Neural progenitor cell (in vitro differentiated cells): ENCODE measurements at regions not wholly inside any gene's neighbourhood (a gene's known extent, or its start where the extent isn't known, plus 50 kb on each side); places are given as distances from the start of the nearest gene placed in this dataset.

Experiments
- DNase-seq: peaks from one replicate; pipeline ENCODE4 v3.0.0-alpha.2; 2016; ENCODE audit warnings: low spot score
- H2AFZ ChIP-seq: fragments of 200-600 bp; sonication (generic); replicated peaks from 2 replicates; pipeline ENCODE4 v1.6.1; 2016; ENCODE audit warnings: antibody characterized with exemption
- H3F3A ChIP-seq: fragments of 200-600 bp; sonication (generic); 2 replicates; pipeline ENCODE4 v1.6.1; 2016; ENCODE audit warnings: antibody characterized with exemption, low read depth
- H3K27ac ChIP-seq: fragments of 200-600 bp; sonication (generic); 2 replicates; pipeline ENCODE4 v1.5.1; 2016; ENCODE audit warnings: mild to moderate bottlenecking
- H3K27me3 ChIP-seq: fragments of 200-600 bp; sonication (generic); 2 replicates; pipeline ENCODE4 v1.6.1; 2016; ENCODE audit warnings: mild to moderate bottlenecking, moderate library complexity
- H3K36me3 ChIP-seq: fragments of 200-600 bp; sonication (generic); 2 replicates; pipeline ENCODE4 v1.5.1; 2016
- H3K4me1 ChIP-seq: fragments of 200-600 bp; sonication (generic); 2 replicates; pipeline ENCODE4 v1.6.1; 2016; ENCODE audit warnings: mixed run types
- H3K4me2 ChIP-seq: fragments of 200-600 bp; sonication (generic); 2 replicates; pipeline ENCODE4 v1.6.1; 2016
- H3K4me3 ChIP-seq: fragments of 200-600 bp; sonication (generic); 2 replicates; pipeline ENCODE4 v1.5.1; 2016
- H3K79me2 ChIP-seq: fragments of 200-600 bp; sonication (generic); 2 replicates; pipeline ENCODE4 v1.6.1; 2016; ENCODE audit warnings: low read depth
- H3K9ac ChIP-seq: fragments of 200-600 bp; sonication (generic); 2 replicates; pipeline ENCODE4 v1.6.1; 2016
- H3K9me3 ChIP-seq: fragments of 200-600 bp; sonication (generic); 2 replicates; pipeline ENCODE4 v1.5.1; 2016; ENCODE audit warnings: low read depth
- H4K20me1 ChIP-seq: fragments of 200-600 bp; sonication (generic); 2 replicates; pipeline ENCODE4 v1.6.1; 2016; ENCODE audit warnings: low read depth
- H3K27ac Mint-ChIP-seq: 3 replicates; pipeline ENCODE4 v1.8.0; 2021; ENCODE audit warnings: mixed read lengths
- H3K27me3 Mint-ChIP-seq: 2 replicates; pipeline ENCODE4 v1.8.0; 2022; ENCODE audit warnings: low read depth, mild to moderate bottlenecking, inconsistent platforms, moderate library complexity, mixed read lengths; ENCODE audit not compliant: insufficient read depth
- H3K36me3 Mint-ChIP-seq: 3 replicates; pipeline ENCODE4 v1.8.0; 2021; ENCODE audit warnings: mixed read lengths
- H3K4me1 Mint-ChIP-seq: 3 replicates; pipeline ENCODE4 v1.8.0; 2021; ENCODE audit warnings: mixed read lengths
- H3K4me3 Mint-ChIP-seq: 3 replicates; pipeline ENCODE4 v1.8.0; 2021; ENCODE audit warnings: mild to moderate bottlenecking, moderate library complexity, mixed read lengths
- H3K9me3 Mint-ChIP-seq: 3 replicates; pipeline ENCODE4 v1.8.0; 2020; ENCODE audit warnings: mixed read lengths
- CTCF ChIP-seq: fragments of 200-600 bp; sonication (generic); IDR thresholded peaks from 2 replicates; pipeline ENCODE4 v1.5.1; 2017; ENCODE audit warnings: antibody characterized with exemption, mild to moderate bottlenecking
- EZH2 ChIP-seq: fragments of 200-600 bp; sonication (generic); IDR thresholded peaks from 2 replicates; pipeline ENCODE4 v1.6.1; 2017; ENCODE audit warnings: antibody characterized with exemption, mild to moderate bottlenecking, moderate library complexity
- EZH2phosphoT487 ChIP-seq: fragments of 200-600 bp; sonication (generic); IDR thresholded peaks from 2 replicates; pipeline ENCODE4 v1.6.1; 2017; ENCODE audit warnings: antibody characterized with exemption

- no peak overlapping the region for H3K27ac ChIP-seq
- Mint-ChIP-seq H3K4me3 (no peak overlapping the region), H3K27ac (no peak overlapping the region), H3K27me3 (peaks cover 2% of the 10 kb centered on the region), H3K36me3 (no peaks in the 10 kb centered on the region), H3K4me1 (peaks cover 17% of the 10 kb centered on the region), H3K9me3 (no peaks in the 10 kb centered on the region)
- no peaks in the 10 kb centered on the region for H3K9me3 ChIP-seq
- TF ChIP-seq EZH2 (no peak), CTCF (no peak), EZH2phosphoT487 (no peak)
- peaks cover 11% of the 10 kb centered on the region for H3K4me1 ChIP-seq
- no peaks in the 10 kb centered on the region for H3F3A ChIP-seq
- no peak overlapping the region for H3K4me2 ChIP-seq
- H2AFZ ChIP-seq = no peak overlapping the region
- DNase-seq = no peak
- H3K4me3 ChIP-seq = no peak overlapping the region
- H3K36me3 ChIP-seq = no peaks in the 10 kb centered on the region
- H3K79me2 ChIP-seq = no peaks in the 10 kb centered on the region
- H3K27me3 ChIP-seq = no peaks in the 10 kb centered on the region
- no peaks in the 10 kb centered on the region for H4K20me1 ChIP-seq
- H3K9ac ChIP-seq = no peak overlapping the region
Measured at GRCh38 chr12:67889931-67890330, 99.3 kb upstream of the IFNG-AS1 start.

- Mint-ChIP-seq H3K27me3 (peaks cover 2% of the 10 kb centered on the region), H3K9me3 (no peaks in the 10 kb centered on the region), H3K4me1 (peaks cover 17% of the 10 kb centered on the region), H3K27ac (no peak overlapping the region), H3K36me3 (no peaks in the 10 kb centered on the region), H3K4me3 (no peak overlapping the region)
- peaks cover 11% of the 10 kb centered on the region for H3K4me1 ChIP-seq
- no peak overlapping the region for H3K27ac ChIP-seq
- no peak overlapping the region for H3K9ac ChIP-seq
- TF ChIP-seq EZH2 = no peak
- TF ChIP-seq EZH2phosphoT487 = no peak
- no peak for TF ChIP-seq CTCF
- H3K9me3 ChIP-seq = no peaks in the 10 kb centered on the region
- H3K4me3 ChIP-seq = no peak overlapping the region
- no peaks in the 10 kb centered on the region for H3K36me3 ChIP-seq
- no peaks in the 10 kb centered on the region for H3F3A ChIP-seq
- H4K20me1 ChIP-seq = no peaks in the 10 kb centered on the region
- H3K79me2 ChIP-seq = no peaks in the 10 kb centered on the region
- H2AFZ ChIP-seq = no peak overlapping the region
- no peak overlapping the region for H3K4me2 ChIP-seq
- H3K27me3 ChIP-seq = no peaks in the 10 kb centered on the region
- DNase-seq = no peak
Measured at GRCh38 chr12:67890726-67891258, 98.5 kb upstream of the IFNG-AS1 start.

- peaks cover 11% of the 10 kb centered on the region for H3K4me1 ChIP-seq
- Mint-ChIP-seq H3K27ac (no peak overlapping the region), H3K4me1 (peaks cover 17% of the 10 kb centered on the region), H3K9me3 (no peaks in the 10 kb centered on the region), H3K27me3 (peaks cover 2% of the 10 kb centered on the region), H3K4me3 (peak overlapping the region; percentile 9), H3K36me3 (no peaks in the 10 kb centered on the region)
- H2AFZ ChIP-seq = no peak overlapping the region
- H3K9me3 ChIP-seq = no peaks in the 10 kb centered on the region
- no peak overlapping the region for H3K4me3 ChIP-seq
- no peaks in the 10 kb centered on the region for H3F3A ChIP-seq
- H4K20me1 ChIP-seq = no peaks in the 10 kb centered on the region
- H3K27ac ChIP-seq = no peak overlapping the region
- no peaks in the 10 kb centered on the region for H3K79me2 ChIP-seq
- TF ChIP-seq EZH2phosphoT487 (no peak), CTCF (no peak), EZH2 (no peak)
- H3K27me3 ChIP-seq = no peaks in the 10 kb centered on the region
- no peak overlapping the region for H3K4me2 ChIP-seq
- H3K36me3 ChIP-seq = no peaks in the 10 kb centered on the region
- H3K9ac ChIP-seq = no peak overlapping the region
- peak; percentile 17 for DNase-seq
Measured at GRCh38 chr12:67891596-67891995, 97.7 kb upstream of the IFNG-AS1 start.
